GM19099 (cell line): ENCODE measurements at regions not wholly inside any gene's neighbourhood (a gene's known extent, or its start where the extent isn't known, plus 50 kb on each side); places are given as distances from the start of the nearest gene placed in this dataset.

ENCODE experiments used
- POLR2A ChIP-seq: IDR thresholded peaks from 3 replicates; pipeline ENCODE4 v1.6.1; 2011; ENCODE audit warnings: low read depth; ENCODE audit not compliant: insufficient read length; ENCODE audit errors: extremely low read depth

- no peak for TF ChIP-seq POLR2A
Measured at GRCh38 chr4:3863841-3864741, 97.9 kb downstream of the ADRA2C start.

DNA sequence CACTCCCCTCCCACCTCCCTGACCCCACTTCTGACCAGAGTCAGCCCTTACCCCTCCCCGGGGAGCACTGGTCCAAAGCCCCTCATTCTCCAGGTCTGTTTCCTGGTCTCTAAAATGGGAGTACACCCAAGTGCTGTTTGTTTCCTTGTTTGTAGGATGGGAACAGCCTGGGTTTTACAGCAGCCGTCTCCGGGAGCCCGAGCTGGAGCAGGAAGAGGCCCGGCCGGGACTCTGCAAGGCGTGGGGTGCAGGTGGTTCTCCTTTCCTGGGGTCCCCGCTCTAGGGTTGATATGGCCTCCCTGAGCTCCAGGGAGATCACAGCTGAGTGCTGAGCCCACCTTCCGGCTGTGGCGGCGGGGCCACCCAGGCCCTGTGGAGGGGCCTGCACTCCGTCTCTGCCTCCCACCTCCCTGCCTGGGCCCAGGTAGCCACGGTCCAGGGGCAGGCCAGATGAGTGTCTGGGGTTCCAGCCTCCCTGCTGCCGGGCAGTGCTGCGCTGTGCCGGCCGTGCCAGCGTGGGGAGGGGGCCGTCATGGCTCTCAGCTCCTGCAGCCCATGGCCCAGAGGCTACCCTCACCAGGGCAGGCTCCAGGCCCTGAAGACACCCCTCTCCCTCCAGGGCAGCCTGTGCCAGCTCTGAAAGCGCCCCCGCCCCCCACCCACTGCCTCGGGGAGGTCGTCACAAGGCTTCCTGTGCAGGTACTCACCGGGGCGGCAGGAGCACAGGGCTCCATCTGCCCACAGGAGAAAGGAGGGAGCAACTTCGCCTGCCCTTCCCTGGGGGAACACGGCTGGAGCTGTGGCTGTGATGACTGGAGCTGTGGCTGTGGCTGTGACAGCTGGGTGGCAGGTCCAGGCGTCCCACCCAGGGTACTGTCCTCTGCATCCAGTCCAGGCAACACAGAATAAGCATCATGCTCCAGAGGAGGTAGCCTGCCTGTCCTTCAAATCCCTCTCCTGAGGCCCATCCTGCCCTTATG, 98.8 kb downstream of the ADRA2C start:
- TF ChIP-seq POLR2A: no peak

- no peak for TF ChIP-seq POLR2A
Measured at GRCh38 chr4:3865986-3866812, 100.0 kb downstream of the ADRA2C start.

DNA sequence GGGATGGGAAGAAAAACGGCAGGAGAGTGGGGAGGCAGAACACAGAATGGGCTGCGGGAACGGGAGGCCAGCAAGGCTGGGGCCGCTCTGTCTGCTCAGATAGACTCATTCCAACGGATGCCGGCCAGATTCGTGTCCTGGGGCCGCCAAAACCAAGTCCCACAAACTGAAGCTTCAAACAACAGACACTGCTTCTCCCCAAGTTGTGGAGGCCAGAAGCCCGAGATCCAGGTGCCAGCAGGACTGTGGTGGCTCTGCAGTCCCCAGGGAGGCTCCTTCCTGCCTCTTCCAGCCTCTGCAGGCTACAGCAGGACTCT, 100.6 kb downstream of the ADRA2C start:
- no peak for TF ChIP-seq POLR2A

DNA sequence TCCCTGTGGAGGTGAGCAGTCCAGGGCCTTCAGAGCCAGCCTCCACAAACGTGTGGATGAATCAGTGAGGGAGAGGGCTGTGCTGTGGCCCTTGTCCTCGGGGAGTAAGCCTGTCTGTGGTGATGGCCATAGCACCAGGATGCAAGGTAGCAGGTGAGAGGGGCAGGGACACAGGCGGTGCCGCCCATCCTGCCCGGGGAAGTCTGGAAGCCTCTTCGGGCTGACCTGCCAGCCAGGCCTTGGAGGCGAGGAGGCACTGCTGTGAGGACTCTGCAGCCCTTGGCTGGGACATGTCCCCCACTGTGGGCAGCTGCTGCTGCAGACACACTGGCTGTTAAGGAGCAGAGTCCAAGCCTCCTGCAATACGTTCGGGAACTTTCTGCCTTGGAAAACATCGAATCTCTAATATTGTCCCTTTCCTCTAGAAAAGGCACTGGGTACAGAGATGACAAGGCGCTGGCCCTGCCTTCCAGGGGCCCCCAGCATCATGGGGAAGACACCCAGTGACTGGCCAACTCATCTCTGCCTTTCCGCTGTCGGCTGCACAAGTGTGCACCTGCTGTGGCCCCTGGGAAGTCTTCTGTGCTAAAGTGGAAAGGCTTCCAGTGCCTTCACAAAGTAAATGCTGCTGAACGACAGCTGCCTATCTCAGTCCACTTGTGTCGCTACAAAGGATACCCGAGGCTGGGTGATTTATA, 101.4 kb downstream of the ADRA2C start:
- TF ChIP-seq POLR2A: no peak

DNA sequence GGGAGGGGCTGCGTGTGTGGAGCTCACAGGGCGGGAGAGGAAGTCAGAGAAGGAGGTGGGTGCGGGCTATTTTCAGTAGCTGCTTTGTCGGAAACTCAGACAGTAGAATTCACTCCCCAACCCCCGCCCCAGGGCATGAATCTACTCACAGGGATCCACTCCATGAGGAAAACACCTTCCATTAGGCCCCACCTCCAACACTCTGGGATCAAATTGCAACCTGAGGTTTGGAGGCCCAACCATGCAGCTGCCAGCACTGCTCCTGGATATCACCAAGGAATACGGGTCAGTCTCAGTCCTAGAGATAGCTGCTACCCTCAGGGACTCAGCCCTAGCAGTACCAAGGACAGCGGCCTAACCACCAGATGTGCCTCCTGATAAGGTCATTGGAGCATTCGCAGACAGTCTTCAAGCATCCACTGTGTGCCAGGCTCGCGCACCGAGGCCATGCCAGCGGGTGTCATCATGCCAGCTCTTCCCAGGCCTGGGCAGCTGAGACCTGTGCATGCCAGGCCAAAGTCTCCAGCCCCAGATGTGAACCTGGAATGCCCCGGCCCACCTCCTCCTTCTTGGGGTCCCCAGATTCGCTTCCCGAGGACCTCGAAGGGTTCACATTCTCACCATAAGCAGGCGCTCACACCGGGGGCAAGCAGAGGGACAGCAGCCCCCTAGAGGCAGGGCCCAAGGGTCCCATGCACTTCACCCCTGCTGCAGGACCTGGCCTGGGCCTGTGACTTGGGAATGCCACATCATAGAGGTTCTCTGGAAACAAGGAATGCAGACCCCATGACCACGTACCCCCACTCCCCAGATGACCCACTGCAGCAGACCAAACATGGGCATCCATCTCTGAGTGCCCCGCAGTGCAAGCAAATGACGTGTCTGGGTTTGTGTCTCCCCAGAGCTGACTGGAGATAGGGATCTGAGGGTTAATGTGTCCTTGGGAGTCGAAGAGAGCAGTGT, 102.3 kb downstream of the ADRA2C start:
- TF ChIP-seq POLR2A: no peak

DNA sequence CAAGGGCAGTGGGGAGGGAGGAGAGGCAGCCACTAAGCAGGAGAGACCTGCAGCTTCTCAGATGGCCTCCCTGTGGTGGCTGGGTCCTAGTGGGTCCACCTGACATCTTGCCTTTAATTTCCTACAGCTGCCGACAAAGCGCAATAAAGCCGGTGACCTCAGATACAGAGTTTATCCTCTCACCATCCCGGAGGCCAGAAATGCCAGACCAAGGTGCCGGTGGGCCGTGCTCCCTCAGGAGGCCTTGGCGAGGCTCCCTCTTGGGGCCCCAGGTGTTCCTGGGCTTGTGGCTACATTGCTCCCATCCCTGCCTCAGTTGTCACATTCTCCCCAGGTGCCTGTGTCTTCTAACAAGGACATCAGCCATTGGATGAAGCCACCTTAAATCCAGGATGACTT, 103.0 kb downstream of the ADRA2C start:
- no peak for TF ChIP-seq POLR2A

DNA sequence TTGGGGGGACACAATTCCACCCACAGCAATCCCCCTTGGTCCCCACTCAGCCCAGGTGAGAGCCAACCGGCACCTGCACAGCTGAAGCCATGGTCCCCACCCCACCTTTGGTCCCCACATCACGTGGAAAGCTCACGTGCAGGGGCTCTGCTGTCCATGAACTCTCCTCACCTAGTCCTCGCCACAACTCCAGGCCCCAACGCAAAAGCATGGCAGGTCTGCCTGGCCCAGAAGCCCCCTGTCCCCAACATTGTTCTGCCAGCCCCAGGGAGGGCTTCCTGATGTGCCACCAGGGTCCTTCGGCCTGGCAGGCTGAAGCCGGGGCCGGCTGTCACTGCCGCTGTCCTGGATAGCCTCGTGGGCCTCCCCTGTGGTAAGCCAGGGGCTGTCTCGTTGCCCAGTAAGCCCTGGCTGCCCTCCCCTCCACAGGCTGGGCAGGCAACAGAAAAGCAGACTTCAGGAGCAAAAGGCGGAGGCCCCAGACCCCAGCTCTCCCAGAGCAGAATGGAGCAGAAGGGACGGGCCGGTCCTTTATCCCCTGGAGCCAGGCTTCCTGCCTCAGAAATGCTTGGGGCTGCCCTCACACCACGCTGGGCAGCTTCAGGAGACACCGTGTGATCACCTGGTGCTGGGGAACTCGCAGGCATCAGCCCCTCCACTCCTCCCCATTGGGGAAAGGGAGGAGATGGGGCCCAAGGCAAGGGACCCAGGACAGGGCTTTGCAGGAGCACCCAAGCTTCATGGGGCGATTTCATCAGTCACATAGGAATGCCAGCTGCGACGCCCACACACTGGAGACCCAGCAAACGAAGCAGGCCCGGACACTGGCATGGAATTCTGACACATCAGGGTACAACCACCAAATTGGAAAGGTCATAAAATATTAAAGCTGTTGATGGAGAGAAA, 103.7 kb downstream of the ADRA2C start:
- TF ChIP-seq POLR2A: no peak

GRCh38 chr4:3870567-3870962, 104.4 kb downstream of the ADRA2C start:
- no peak for TF ChIP-seq POLR2A

DNA sequence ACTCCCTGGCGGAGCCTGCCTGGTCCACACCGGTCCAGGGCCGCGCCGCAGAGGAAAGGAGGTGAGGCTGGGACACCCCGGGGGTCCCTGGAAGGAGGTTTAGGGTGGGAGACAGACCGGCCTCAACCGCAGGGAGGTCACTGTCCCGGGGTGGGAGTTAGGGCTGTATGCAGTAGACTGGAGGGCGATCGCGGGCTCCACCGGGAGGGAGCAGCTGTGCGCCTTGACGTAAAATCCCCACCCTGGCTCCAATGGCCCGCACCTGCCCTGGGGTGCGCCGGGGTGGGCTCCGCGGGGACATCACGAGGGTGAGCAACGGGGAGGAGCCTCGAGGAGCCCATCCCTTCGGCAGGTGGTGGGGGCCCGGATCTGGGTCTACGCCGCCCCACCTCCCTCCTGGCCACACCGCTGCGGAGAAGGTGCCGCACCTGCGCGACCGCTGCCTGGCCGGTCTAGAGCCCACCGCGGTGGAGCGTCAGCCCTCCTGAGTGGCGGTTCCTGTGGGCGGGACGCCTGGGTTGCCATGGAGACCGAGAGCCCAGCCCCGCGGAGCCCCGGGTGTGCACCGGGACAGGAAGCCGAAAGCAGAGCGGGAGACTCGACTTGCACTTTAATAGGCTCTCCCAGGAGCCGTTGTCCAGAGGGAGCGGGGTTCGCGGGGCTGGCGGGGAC, 105.1 kb downstream of the ADRA2C start:
- no peak for TF ChIP-seq POLR2A

DNA sequence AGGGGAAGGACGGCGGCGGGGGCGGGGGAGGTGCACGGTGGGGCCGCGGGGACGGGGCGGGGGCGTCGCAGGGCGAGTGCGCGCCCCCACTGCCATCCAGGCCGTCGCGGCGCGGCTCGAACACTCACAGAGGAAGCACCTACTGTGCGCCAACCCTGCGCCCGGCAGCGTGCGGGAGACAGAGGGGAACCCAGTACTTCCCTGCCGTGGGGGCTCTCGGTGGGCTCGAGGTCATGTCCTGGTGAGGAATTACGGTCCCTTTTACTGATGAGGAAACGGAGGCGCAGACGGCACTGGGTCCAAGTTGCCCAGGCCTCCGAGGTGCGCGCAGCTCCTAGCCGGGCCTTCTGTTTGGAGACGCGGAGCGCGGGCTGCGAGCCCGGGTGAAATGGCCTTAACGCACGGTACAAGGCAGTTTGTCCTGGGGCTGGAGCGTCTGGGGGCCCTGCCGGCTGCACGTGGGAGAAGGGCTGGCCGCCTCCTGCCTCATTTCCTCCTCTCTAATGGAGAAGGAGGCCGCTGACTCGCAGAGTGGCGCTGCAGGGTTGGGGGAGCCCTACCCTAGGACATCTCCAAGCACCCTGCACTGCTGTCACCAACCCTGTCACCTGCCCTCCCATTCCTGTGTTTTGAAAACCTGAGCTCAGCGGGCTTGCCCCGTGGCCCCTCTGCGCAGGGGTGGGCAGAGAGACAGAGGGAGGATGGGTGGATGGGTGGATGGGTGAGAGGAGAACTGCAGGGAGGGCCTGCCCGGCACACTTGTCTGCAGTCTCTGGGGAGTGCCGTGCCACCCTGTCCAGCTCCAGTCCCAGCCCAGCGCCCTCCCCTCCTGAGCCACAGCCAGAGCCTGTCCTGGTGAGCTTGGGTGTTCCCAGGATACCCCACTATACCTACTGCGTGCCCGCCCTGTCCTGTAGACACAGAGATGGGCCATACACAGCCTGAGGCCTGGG, 106.0 kb downstream of the ADRA2C start:
- TF ChIP-seq POLR2A: no peak

GRCh38 chr4:3872834-3873313, 106.7 kb downstream of the ADRA2C start:
- TF ChIP-seq POLR2A: no peak
